Tibial artery (tissue), 4 donors: ENCODE measurements at regions not wholly inside any gene's neighbourhood (a gene's known extent, or its start where the extent isn't known, plus 50 kb on each side); places are given as distances from the start of the nearest gene placed in this dataset.

Experiments
- DNase-seq, 2 donors: peaks; one replicate each; pipeline ENCODE4 v3.0.0-alpha.2; 2019
- H3K27ac ChIP-seq, 2 donors: fragments of 200-600 bp; sonication (generic) in 1 of 2; 1 replicate in 1 of 2; 2 replicates in 1 of 2; pipeline ENCODE4 v1.5.1; 2018 to 2019; ENCODE audit warnings: mild to moderate bottlenecking in 1 of 2
- H3K27me3 ChIP-seq, 2 donors: fragments of 200-600 bp; sonication (generic) in 1 of 2; one replicate each; pipeline versions ENCODE4 v1.5.1 to v1.6.0; 2016 to 2019
- H3K36me3 ChIP-seq, 3 donors: fragments of 200-600 bp; sonication (generic) in 2 of 3; one replicate each; pipeline ENCODE4 v1.5.1; 2016 to 2019; ENCODE audit warnings: mild to moderate bottlenecking in 2 of 3
- H3K4me1 ChIP-seq, 4 donors: fragments of 200-600 bp; sonication (generic) in 2 of 4; 1 replicate in 3 of 4; 2 replicates in 1 of 4; pipeline ENCODE4 v1.5.1; 2016 to 2019
- H3K4me3 ChIP-seq, 2 donors: fragments of 200-600 bp; sonication (generic) in 1 of 2; 1 replicate in 1 of 2; 2 replicates in 1 of 2; pipeline ENCODE4 v1.5.1; 2018 to 2019; ENCODE audit warnings: mild to moderate bottlenecking in 2 of 2
- H3K9me3 ChIP-seq, 3 donors: fragments of 200-600 bp; sonication (generic) in 1 of 3; one replicate each; pipeline ENCODE4 v1.5.1; 2016 to 2019
- intact Hi-C: fragments of 100-400 bp; cut with DNase I; formaldehyde crosslinking; loops from one replicate; pipeline ENCODE4 v1.15.0; 2023; ENCODE audit warnings: low total_unique reads
- TF ChIP-seq, protein P1 (sequence below), 2 experiments: fragments of 200-600 bp in 1 of 2; fragments of 450-650 bp in 1 of 2; IDR thresholded peaks; one replicate each; pipeline ENCODE4 v1.5.1; 2017 to 2019; ENCODE audit warnings: antibody characterized with exemption in 2 of 2, mild to moderate bottlenecking in 1 of 2, moderate library complexity in 1 of 2

DNA sequence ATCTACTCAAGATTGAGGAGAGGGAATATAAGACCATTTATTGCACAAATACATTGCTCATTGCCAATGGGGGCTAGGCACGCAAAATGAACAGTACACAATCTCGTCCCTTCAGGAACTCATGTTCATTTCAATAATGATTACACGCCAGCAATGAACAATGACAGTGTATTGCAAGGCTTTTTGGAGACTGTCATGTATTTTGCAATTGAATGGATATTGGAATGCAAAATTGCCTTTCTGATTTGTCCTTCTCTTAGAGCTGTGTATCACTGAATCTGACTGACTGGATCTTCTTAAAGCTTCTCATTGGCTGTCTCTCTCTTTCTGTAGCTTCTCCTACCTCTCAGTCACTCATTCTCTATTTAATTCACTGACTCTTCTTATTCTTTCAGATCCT lies 400.2 kb upstream of the DCN start:
- Histone ChIP-seq H3K27me3 (no peaks in the 10 kb centered on the region), H3K9me3 (no peaks in the 10 kb centered on the region), H3K4me1 (no peaks in the 10 kb centered on the region), H3K36me3 (no peaks in the 10 kb centered on the region), H3K27ac (no peak overlapping the region), H3K4me3 (no peak overlapping the region)
- DNase-seq = no peak
- intact Hi-C loops = no loop called here
- TF ChIP-seq, protein P1, sequence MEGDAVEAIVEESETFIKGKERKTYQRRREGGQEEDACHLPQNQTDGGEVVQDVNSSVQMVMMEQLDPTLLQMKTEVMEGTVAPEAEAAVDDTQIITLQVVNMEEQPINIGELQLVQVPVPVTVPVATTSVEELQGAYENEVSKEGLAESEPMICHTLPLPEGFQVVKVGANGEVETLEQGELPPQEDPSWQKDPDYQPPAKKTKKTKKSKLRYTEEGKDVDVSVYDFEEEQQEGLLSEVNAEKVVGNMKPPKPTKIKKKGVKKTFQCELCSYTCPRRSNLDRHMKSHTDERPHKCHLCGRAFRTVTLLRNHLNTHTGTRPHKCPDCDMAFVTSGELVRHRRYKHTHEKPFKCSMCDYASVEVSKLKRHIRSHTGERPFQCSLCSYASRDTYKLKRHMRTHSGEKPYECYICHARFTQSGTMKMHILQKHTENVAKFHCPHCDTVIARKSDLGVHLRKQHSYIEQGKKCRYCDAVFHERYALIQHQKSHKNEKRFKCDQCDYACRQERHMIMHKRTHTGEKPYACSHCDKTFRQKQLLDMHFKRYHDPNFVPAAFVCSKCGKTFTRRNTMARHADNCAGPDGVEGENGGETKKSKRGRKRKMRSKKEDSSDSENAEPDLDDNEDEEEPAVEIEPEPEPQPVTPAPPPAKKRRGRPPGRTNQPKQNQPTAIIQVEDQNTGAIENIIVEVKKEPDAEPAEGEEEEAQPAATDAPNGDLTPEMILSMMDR (IDR thresholded peaks at IDR 0.05) = no peak

DNA sequence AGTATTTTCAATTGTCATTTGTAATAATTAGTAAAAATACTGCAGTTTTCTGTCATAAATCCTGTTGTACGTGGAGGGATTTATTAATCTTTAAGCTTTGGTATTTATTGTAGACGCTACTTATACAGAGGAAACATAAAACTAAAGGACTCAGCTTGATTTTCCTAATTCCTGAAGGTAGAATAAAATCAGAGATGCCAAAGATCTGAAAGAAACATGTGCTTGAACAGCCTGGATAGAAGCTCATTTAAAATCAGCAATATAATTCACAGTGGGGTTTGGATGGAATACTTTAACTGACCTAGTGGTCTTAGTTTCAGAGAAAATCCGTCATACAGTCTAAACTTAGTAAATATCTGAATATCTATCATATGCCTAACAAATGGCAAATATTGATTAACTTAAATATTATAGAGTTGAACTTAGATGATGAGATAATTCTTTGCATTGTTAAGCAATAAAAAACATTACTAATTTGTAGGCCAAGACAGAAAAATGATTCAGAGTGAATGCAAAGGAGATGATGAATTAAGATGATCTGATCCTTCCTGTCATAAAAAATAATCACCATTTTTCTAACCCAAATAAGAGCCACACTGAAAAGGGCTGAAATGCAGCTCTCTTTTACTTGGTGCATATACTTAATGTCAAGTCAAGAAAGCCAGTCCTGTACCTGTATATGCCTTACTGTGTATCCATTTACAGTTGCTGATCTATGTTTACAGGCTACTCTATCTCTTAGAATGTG lies 397.1 kb upstream of the DCN start:
- H3K9me3 ChIP-seq = no peaks in the 10 kb centered on the region
- no peaks in the 10 kb centered on the region for H3K36me3 ChIP-seq
- H3K4me1 ChIP-seq = no peaks in the 10 kb centered on the region
- H3K27ac ChIP-seq = no peak overlapping the region
- intact Hi-C loops = no loop called here
- TF ChIP-seq, protein P1 (IDR thresholded peaks at IDR 0.05) = no peak
- H3K27me3 ChIP-seq = no peaks in the 10 kb centered on the region
- DNase-seq = no peak
- H3K4me3 ChIP-seq = no peak overlapping the region

- intact Hi-C loops = no loop called here
- Histone ChIP-seq H3K4me3 (no peak overlapping the region), H3K9me3 (no peaks in the 10 kb centered on the region), H3K4me1 (no peaks in the 10 kb centered on the region), H3K27me3 (no peaks in the 10 kb centered on the region), H3K36me3 (no peaks in the 10 kb centered on the region), H3K27ac (no peak overlapping the region)
- no peak for DNase-seq
- TF ChIP-seq, protein P1 (IDR thresholded peaks at IDR 0.05) = peak; percentile 68 to 73
Observed at GRCh38 chr12:91577586-91578539, 395.2 kb upstream of the DCN start.

GRCh38 chr12:91576432-91576831 lies 393.8 kb upstream of the DCN start:
- DNase-seq = no peak
- Histone ChIP-seq H3K9me3 (no peaks in the 10 kb centered on the region), H3K27ac (no peak overlapping the region), H3K36me3 (no peaks in the 10 kb centered on the region), H3K27me3 (no peaks in the 10 kb centered on the region), H3K4me3 (no peak overlapping the region), H3K4me1 (no peaks in the 10 kb centered on the region)
- TF ChIP-seq, protein P1 (IDR thresholded peaks at IDR 0.05) = no peak
- intact Hi-C loops = no loop called here

- Histone ChIP-seq H3K27me3 (no peaks in the 10 kb centered on the region), H3K4me1 (no peaks in the 10 kb centered on the region), H3K4me3 (no peak overlapping the region), H3K27ac (no peak overlapping the region), H3K36me3 (no peaks in the 10 kb centered on the region), H3K9me3 (no peaks in the 10 kb centered on the region)
- intact Hi-C loops = no loop called here
- TF ChIP-seq, protein P1 (IDR thresholded peaks at IDR 0.05) = no peak
- no peak for DNase-seq
Observed at GRCh38 chr12:91575630-91576029, 393.0 kb upstream of the DCN start.
